GM19324 (cell line): ENCODE measurements at regions not wholly inside any gene's neighbourhood (a gene's known extent, or its start where the extent isn't known, plus 50 kb on each side); places are given as distances from the start of the nearest gene placed in this dataset.
"Not testable (repeated sequence)": the region's sequence is repeated elsewhere in the genome, so short reads cannot be mapped to it uniquely, and the experiment has no call there.

Experiments
- ATAC-seq: cut with Tn5 transposase; IDR thresholded peaks from one replicate; pipeline ENCODE4 v1.9.1; 2021; ENCODE audit warnings: mild to moderate bottlenecking, moderate library complexity; ENCODE audit not compliant: unreplicated experiment, low FRiP score

DNA sequence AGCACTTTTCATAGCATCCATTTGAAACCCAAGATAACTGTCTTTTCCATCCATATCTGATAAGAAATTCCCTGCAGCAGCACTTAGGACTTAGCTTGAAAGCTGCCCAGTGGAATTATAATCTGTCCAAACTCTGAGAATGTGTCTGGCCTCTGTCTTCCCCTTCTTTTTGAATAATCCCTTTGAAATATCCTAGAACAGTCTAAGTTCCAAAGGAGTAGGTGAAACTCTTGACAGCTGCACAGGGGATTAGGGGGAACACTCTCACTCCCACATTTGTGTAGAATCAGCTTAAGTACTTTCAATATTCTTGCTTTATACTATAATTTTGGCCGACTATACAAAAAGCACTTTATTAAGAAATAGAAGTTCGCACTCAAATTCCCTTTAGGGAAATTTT lies 157.7 kb downstream of the PAPSS1 start:
- ATAC-seq = no peak

GRCh38 chr4:107561481-107561880 lies 158.6 kb downstream of the PAPSS1 start:
- ATAC-seq = no peak

GRCh38 chr4:107559653-107560052 lies 160.4 kb downstream of the PAPSS1 start:
- ATAC-seq = no peak

- no peak for ATAC-seq
These were observed 167.7 kb downstream of the PAPSS1 start for GRCh38 chr4:107552306-107552705.

GRCh38 chr4:107548211-107548905 lies 171.7 kb downstream of the PAPSS1 start:
- no peak for ATAC-seq

DNA sequence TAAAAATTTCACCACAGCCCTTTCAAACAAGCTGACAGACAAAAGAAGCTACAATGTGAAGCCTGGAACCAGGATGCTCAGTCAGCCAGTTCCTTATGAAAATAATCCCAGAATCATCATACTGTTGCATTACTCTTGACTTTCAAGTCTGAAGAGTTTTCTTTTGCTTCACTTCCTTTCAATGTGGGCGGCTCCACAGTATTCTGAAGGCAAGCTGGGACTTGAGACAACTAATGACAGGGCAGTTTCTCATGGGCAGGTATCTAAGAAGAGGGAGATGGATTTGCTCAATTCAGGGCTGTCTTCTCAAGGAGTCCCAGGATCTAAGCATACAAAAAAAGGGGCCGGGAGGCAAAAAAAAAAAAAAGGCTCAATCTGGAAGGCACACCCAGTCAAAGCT lies 173.4 kb downstream of the PAPSS1 start:
- ATAC-seq = no peak

DNA sequence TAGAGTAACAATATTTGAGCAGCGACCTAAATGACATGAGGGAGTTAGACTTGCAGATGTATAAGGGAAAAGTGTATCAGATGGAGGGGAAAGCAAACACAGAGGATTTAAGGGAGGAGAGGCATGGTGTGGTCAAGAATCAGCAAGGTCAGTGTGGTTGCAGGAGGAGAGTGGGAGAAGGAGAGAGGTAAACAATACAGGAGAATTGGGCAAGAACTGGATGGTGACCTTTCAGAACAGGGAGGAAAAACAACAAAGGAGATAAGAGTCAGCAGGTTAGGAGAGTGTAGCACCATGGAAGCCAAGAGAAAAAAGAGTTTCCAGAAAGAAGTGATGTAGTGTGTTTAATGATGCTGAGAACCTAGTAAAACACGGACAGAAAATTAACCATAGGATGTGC lies 178.5 kb downstream of the PAPSS1 start:
- ATAC-seq = no peak

GRCh38 chr4:107531927-107532326 lies 188.1 kb downstream of the PAPSS1 start:
- no peak for ATAC-seq

DNA sequence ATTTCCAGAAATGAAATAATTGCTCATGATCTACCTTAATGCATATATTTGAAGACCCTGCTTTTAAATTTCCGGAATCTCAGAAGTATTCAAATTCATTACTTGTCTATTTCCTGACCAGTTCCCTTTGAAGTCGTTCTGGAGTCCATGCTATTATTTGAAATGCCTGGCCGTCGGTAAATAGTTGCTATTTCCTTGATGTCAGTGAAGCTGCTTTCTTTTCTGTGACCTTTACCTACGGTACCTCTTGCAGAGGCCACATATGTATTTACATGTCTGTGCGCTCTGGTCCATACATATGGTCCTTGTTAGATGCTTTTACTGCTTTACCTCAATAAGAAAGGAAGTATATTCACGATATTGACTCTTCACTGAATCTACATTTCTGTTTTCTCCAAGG lies 199.7 kb downstream of the PAPSS1 start:
- no peak for ATAC-seq

- ATAC-seq = no peak
These were observed 201.0 kb downstream of the PAPSS1 start for GRCh38 chr4:107519053-107519452.

DNA sequence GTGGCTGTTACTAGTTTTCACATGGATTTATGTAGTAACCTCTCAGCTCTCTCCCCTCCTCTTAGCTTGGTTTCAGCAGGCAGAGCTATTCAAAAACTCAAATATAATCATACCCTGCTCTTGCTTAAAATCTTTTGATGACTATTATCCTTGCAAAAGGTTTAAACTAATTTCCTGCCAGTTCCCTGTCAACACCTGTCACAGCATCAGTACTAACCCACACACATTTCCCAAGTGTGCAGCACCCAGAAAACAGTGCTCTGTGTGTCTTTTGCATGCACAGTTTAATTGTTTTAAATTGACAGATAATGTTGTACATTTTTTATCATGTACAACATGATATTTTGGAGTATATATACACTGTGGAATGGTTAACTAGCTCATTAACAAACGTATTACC lies 202.0 kb downstream of the PAPSS1 start:
- no peak for ATAC-seq

GRCh38 chr4:107512549-107512948 lies 207.5 kb downstream of the PAPSS1 start:
- no peak for ATAC-seq

- no peak for ATAC-seq
These were observed 210.4 kb downstream of the PAPSS1 start for GRCh38 chr4:107509615-107510014.

DNA sequence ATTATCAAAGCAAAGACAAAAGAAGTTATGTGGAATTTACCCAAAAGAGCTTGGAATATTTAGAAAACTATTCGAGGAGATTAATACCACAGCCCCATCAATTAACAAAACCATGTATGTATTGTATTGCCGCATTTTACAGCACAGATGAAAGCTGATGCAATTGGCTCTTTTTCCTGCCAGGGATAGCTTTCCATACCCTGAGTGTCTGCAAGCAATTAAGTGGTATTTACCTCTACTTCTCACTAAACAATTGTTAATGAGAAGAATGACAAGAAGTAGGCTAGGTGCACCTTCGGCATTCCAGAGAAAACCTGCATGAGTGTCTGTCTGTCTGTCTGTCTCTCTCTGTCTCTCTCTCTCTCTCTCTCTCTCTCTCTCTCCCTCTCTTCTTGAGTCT lies 219.5 kb downstream of the PAPSS1 start:
- no peak for ATAC-seq

DNA sequence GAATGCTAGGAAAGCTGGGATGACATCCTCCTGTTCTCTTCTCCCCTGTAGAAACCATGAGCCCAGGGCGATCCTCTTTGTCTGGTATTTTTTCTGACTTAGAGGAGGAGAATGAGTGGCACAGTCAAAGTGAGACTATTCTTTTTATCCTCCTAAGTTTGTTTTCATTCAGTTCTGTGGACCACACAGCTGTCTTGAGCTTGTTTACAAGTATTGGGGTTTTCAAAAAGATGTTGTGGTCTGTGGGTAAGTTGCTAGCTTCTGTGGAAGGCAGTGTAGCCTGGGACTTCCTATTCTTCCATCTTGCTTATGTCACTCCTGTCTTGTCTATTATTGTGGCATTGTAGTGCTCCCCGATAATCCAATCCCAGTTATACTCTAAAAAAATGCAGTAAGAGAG lies 223.0 kb downstream of the PAPSS1 start:
- ATAC-seq = no peak

DNA sequence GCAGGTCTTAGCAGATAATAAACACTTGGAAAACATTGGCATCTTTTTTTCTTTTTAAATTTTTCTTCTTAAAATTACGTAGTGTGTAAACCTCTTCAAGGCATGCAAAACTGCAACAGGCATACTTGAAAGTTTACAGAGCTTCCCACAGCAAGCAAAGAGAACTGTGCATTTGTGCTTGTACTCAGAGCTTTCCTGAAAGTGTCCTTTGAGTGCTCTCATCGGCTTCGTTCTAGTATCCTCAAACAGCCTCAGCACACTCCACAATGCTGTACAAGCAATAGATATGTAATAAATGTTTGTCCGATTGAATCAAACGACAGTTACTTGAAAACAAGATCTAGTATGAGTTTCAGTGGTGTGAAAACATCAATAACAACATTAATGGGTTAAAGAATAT lies 227.5 kb downstream of the PAPSS1 start:
- no peak for ATAC-seq

GRCh38 chr4:107490116-107490515 lies 229.9 kb downstream of the PAPSS1 start:
- ATAC-seq = no peak

GRCh38 chr4:107483621-107484020 lies 236.4 kb downstream of the PAPSS1 start:
- not testable (repeated sequence) for ATAC-seq

DNA sequence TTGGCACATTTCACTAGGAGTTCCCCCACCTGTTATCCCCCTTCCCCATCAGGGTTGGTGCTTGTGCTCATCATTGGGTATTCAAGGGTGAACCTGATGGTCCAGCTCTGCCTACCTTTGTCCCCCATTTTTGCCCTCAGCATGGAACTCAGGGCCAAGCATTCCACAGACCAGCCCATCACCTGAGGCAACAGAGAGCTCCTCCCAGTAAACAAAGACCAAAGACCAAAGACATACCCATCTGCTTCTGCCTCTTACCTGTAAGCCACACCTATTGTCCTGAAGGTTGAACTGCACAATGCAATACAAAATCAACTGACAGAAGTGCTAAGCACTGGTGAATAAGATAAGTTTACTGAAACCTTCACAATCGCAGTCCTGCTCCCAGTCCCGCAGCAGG lies 237.5 kb downstream of the PAPSS1 start:
- no peak for ATAC-seq

DNA sequence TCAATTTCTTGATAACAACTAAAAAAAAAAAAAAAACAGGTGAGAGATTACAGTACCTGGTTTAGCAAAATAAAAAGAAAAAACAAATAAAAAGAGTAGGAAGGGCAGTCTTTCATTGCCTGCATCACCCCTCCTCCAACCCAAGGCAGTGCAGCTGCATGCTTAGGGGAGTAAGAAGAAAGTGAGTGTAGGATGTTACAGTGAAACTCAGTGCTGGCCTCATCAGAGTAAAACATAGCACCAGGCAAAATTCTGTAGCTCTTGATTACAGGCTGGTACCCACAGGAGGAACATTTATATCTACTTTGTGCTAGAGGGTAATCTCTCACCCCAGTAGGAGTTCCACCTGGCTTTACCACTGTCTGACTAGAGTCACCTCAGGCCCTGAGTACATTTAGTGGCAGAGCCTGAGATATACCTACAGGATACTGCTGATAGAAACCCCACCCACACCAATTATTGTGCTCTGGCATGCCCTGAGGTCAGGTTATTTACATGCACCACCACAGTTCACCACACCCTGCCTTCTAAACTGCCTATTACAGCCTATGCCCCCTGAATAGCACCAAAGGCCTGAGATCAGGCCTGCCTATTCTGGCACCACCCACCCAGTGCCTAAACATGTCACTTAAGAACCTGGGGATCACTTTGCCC lies 241.6 kb downstream of the PAPSS1 start:
- no peak for ATAC-seq

- no peak for ATAC-seq
These were observed 246.9 kb downstream of the PAPSS1 start for GRCh38 chr4:107473126-107473525.

- ATAC-seq = no peak
These were observed 247.6 kb downstream of the PAPSS1 start for GRCh38 chr4:107472265-107472948.
